ENCODE measurements at regions not wholly inside any gene's neighbourhood (a gene's known extent, or its start where the extent isn't known, plus 50 kb on each side); places are given as distances from the start of the nearest gene placed in this dataset.

DNA sequence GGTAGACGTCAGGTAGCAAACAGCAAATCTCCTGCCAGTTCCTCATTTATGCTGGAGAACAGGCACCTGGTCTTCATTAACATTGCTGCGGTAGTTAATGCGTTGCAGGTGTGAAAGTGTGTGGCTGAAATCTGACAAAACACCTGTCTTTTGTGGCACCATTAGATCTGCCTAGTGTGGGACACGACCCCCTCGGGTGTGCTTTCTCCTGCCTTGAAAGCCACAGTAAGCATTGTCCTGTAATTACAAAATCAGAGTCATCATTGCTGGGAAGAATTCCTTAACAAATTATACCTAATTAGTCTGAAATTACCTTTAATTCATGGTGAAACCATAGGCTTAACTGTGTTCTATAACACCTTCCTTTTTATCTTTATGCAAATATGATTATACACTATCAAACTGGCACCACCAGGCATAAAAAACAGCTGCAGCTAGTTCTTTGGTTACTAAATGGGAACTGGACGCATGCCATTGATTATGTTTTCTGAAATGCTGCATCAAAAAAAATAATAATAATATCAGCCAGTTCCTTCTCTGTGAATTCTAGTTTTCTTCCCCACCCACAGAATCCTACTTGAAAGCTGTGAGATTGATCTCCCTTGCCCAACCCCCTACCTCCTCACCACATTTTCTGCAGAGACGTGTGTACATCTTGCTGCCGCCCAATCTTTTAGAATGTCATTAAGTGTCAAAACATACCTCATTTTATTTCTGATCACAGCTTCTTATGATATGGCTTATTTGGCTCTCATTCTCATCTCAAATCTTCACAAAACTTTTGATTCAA is 374.0 kb downstream of the NFIB start:
- TF ChIP-seq EZH2 (IDR thresholded peaks at IDR 0.05) (no peak), POLR2AphosphoS5 (IDR thresholded peaks at IDR 0.05; ENCODE audit: borderline replicate concordance, low read depth, low read length) (no peak), FOXP2 (optimal IDR thresholded peaks at IDR 0.05; ENCODE audit: control extremely low read depth, extremely low read length, insufficient read depth) (no peak)

Measured in SK-N-MC (cell line).